Heart left ventricle (tissue), 13 donors: ENCODE measurements at regions not wholly inside any gene's neighbourhood (a gene's known extent, or its start where the extent isn't known, plus 50 kb on each side); places are given as distances from the start of the nearest gene placed in this dataset.

Experiments used
- POLR2A ChIP-seq, 2 donors: fragments of 450-650 bp; IDR thresholded peaks; one replicate each; pipeline ENCODE4 v1.6.1; 2017; ENCODE audit warnings: antibody characterized with exemption in 2 of 2, mild to moderate bottlenecking in 2 of 2, moderate library complexity in 2 of 2
- TF ChIP-seq, protein P1 (sequence below), 12 donors: fragments of 200-600 bp; sonication (generic) in 4 of 12; IDR thresholded peaks; one replicate each; pipeline versions ENCODE4 v1.5.0 to v1.8.0; 2018 to 2022; ENCODE audit warnings: antibody characterized with exemption in 12 of 12, mild to moderate bottlenecking in 5 of 12
- donor health status: ischemic (EF 13 %, LVEDD 7.1; RV severe dilation, severe dysfunction).
- donor health status: DM: no; HTN: yes; CAD: no.
- donor health status: DM: no; HTN: no; CAD: no.
- donor health status: ischemic (EF 25% LVEDD 6.9; RV normal size, moderate dysfunction).
- donor health status: ischemic (EF 25% LVEDD 5.7; RV mildly dilated, moderate dysfunction).
- donor health status: ischemic (EF 35%, LVEDD 5.7; RV mildly dilated, moderate dysfunction).
- donor health status: nonischemic (EF 11% LVEDD 7.7; RV severe dilation, severe dysfunction).
- donor health status: DM: yes; HTN: yes; CAD: no.
- donor health status: PGD.
- donor health status: ischemic (EF 29% LVEDD 5.4; RV normal size, mild dysfunction).
- donor health status: nonischemic (EF 23%, LVEDD 6.1; RV moderate dilation, normal function).

DNA sequence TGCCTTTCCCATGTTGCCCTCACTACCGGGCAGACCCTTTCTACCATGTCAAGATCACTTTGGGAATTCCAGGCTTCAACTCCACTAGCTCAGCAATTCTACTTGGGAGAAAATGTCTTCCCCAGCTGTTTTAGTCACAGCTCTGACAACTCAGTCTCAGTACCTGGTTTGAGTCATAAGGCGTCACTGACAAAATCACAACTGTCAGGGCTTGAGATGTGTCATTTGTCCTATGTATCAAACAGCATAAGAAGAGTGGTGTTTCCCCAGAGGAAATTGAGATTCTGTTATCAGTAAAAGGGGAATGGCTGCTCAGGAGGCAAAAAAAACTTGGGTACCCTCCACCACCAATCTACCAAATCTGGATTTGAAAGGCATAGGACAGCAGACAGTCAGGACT lies 594.9 kb upstream of the SUCLG2 start:
- TF ChIP-seq, protein P1, sequence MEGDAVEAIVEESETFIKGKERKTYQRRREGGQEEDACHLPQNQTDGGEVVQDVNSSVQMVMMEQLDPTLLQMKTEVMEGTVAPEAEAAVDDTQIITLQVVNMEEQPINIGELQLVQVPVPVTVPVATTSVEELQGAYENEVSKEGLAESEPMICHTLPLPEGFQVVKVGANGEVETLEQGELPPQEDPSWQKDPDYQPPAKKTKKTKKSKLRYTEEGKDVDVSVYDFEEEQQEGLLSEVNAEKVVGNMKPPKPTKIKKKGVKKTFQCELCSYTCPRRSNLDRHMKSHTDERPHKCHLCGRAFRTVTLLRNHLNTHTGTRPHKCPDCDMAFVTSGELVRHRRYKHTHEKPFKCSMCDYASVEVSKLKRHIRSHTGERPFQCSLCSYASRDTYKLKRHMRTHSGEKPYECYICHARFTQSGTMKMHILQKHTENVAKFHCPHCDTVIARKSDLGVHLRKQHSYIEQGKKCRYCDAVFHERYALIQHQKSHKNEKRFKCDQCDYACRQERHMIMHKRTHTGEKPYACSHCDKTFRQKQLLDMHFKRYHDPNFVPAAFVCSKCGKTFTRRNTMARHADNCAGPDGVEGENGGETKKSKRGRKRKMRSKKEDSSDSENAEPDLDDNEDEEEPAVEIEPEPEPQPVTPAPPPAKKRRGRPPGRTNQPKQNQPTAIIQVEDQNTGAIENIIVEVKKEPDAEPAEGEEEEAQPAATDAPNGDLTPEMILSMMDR (IDR thresholded peaks at IDR 0.05) = no peak
- TF ChIP-seq POLR2A (IDR thresholded peaks at IDR 0.05) = no peak
